Ovary (tissue), 7 donors: ENCODE measurements at regions not wholly inside any gene's neighbourhood (a gene's known extent, or its start where the extent isn't known, plus 50 kb on each side); places are given as distances from the start of the nearest gene placed in this dataset.
"Not testable (repeated sequence)": the region's sequence is repeated elsewhere in the genome, so short reads cannot be mapped to it uniquely, and the experiment has no call there.

Source experiments
- DNase-seq, 5 donors: peaks; one replicate each; pipeline ENCODE4 v3.0.0-alpha.2; 2019 to 2020
- H3K27ac ChIP-seq, 2 donors: fragments of 200-600 bp; one replicate each; pipeline versions ENCODE4 v1.5.1 to v1.8.0; 2019 to 2022
- H3K27me3 ChIP-seq: fragments of 200-600 bp; one replicate; pipeline ENCODE4 v1.8.0; 2022
- H3K36me3 ChIP-seq: fragments of 200-600 bp; sonication (generic); one replicate; pipeline ENCODE4 v1.5.1; 2019
- H3K4me1 ChIP-seq: one replicate; pipeline ENCODE4 v1.8.1; 2013; ENCODE audit warnings: mild to moderate bottlenecking, moderate library complexity; ENCODE audit not compliant: insufficient read depth
- H3K4me3 ChIP-seq: fragments of 200-600 bp; sonication (generic); one replicate; pipeline ENCODE4 v1.5.1; 2017
- H3K9me3 ChIP-seq, 2 donors: fragments of 200-600 bp in 1 of 2; sonication (generic) in 1 of 2; one replicate each; pipeline versions ENCODE4 v1.5.1 to v1.8.1; 2013 to 2019; ENCODE audit warnings: mild to moderate bottlenecking in 1 of 2, moderate library complexity in 1 of 2
- EP300 ChIP-seq: sonication (generic); formaldehyde crosslinking; IDR thresholded peaks from one replicate; pipeline ENCODE4 v1.6.1; 2017; ENCODE audit warnings: antibody characterized with exemption
- POLR2A ChIP-seq: fragments of 450-650 bp; IDR thresholded peaks from one replicate; pipeline ENCODE4 v1.6.1; 2017; ENCODE audit warnings: antibody characterized with exemption, mild to moderate bottlenecking, moderate library complexity
- WGBS, 3 donors: extraction: QIAGEN DNeasy Blood & Tissue Kit in 1 of 3; methylation state at CpG; one replicate each; pipeline versions ENCODE4 v1.1.5 to v1.1.7; 2013 to 2017; 5-methylcytosine and 5-hydroxymethylcytosine counted together
- intact Hi-C, 4 donors: fragments of 100-400 bp; cut with DNase I; formaldehyde crosslinking; loops; one replicate each; pipeline versions ENCODE4 v1.11.0 to v1.15.1; 2022 to 2023
- TF ChIP-seq, protein P1 (sequence below), 3 donors: fragments of 450-650 bp in 2 of 3; fragments of 200-600 bp in 1 of 3; IDR thresholded peaks; one replicate each; pipeline versions ENCODE4 v1.5.1 to v1.8.0; 2016 to 2022; ENCODE audit warnings: antibody characterized with exemption in 3 of 3, mild to moderate bottlenecking in 1 of 3
- donor health status: DM: no; HTN: no; CAD: no; lungs with moderate emphysema.
- donor health status: DM: no; HTN: no; CAD: no.
- donor health status: Bipolar disorder and iron deficiency.
- donor health status: DM: no; HTN: no; CAD: no.
- donor health status: DM: yes; HTN: yes; CAD: no.

DNA sequence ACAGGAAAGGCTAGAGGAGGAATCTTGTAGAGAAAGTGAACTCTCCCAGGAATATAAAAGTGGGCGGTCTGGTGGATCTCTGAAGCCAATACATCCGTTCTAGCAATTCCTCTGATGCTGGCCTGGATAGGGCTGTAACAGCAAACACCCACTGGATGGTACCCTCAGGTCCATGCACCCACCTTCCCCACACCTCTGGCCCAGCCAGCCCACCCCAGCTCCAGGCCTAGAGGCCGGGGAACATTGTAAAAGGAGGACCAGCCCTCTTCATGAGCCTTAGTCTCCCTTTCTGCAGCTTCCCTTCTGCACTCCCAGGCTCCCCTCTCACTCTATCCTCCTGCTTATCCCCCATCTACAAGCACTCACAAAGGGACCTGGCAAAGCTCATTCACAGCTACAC is 443.9 kb downstream of the BUD13 start:
- Histone ChIP-seq H3K36me3 (no peaks in the 10 kb centered on the region), H3K4me3 (no peak overlapping the region), H3K27me3 (no peaks in the 10 kb centered on the region), H3K27ac (no peak overlapping the region), H3K4me1 (no peaks in the 10 kb centered on the region), H3K9me3 (no peaks in the 10 kb centered on the region)
- TF ChIP-seq, protein P1, sequence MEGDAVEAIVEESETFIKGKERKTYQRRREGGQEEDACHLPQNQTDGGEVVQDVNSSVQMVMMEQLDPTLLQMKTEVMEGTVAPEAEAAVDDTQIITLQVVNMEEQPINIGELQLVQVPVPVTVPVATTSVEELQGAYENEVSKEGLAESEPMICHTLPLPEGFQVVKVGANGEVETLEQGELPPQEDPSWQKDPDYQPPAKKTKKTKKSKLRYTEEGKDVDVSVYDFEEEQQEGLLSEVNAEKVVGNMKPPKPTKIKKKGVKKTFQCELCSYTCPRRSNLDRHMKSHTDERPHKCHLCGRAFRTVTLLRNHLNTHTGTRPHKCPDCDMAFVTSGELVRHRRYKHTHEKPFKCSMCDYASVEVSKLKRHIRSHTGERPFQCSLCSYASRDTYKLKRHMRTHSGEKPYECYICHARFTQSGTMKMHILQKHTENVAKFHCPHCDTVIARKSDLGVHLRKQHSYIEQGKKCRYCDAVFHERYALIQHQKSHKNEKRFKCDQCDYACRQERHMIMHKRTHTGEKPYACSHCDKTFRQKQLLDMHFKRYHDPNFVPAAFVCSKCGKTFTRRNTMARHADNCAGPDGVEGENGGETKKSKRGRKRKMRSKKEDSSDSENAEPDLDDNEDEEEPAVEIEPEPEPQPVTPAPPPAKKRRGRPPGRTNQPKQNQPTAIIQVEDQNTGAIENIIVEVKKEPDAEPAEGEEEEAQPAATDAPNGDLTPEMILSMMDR (IDR thresholded peaks at IDR 0.05) = no peak
- TF ChIP-seq POLR2A (no peak), EP300 (no peak)
- 75 to 82% (median 75%) methylated on average over 3 of the region's 3 CpGs for WGBS, 3 donors
- no peak for DNase-seq
- intact Hi-C loops = no loop called here

DNA sequence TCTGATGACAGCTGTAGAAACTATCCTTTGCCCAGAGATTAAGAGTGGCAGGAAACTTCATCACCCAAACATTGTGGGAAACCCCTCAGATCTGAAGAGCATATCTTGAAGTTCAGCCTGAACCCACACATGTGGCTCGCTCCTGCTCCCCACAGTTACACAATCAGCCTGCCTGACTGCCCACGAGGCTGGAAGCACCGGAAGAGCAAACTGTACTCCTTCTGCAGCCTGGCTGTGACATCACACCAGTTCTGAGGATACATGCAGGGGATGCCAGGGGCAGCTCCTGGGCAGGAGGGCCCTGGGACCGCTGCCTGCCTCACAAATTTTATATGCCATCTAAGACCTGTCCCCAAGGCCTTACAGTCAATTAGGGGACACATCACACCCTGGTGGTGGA is 444.4 kb downstream of the BUD13 start:
- no peak overlapping the region for H3K27ac ChIP-seq
- 64 to 71% (median 65%) methylated on average over 4 of the region's 4 CpGs for WGBS, 3 donors
- no peaks in the 10 kb centered on the region for H3K4me1 ChIP-seq
- H3K27me3 ChIP-seq = no peaks in the 10 kb centered on the region
- intact Hi-C loops = no loop called here
- no peak overlapping the region for H3K4me3 ChIP-seq
- DNase-seq = no peak
- no peaks in the 10 kb centered on the region for H3K36me3 ChIP-seq
- TF ChIP-seq POLR2A (no peak), EP300 (no peak)
- TF ChIP-seq, protein P1 (IDR thresholded peaks at IDR 0.05) = no peak
- H3K9me3 ChIP-seq = no peaks in the 10 kb centered on the region

DNA sequence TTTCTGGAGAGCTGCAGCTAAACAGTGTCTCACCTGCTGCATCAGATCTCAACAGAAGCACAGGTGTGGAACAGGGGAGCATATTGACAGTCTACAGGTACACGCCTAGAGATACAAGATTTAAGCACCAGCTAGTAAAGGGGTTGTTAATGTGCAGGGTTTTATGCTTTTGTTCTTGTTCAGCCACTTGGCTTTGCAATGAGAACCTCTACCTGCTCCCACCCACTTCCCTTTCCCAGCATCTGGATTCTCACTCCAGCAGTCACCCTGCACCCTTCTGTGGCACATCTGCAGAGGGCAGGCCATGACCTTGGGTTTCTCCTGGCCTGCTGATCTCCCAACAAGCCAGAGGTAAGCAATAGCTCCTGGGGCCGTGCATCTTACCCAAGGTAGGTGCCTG is 446.6 kb downstream of the BUD13 start:
- Histone ChIP-seq H3K9me3 (no peaks in the 10 kb centered on the region), H3K4me3 (no peak overlapping the region), H3K4me1 (no peaks in the 10 kb centered on the region), H3K27ac (no peak overlapping the region), H3K27me3 (no peaks in the 10 kb centered on the region), H3K36me3 (no peaks in the 10 kb centered on the region)
- intact Hi-C loops = no loop called here
- TF ChIP-seq, protein P1 (IDR thresholded peaks at IDR 0.05) = no peak
- TF ChIP-seq EP300 = no peak
- no peak for DNase-seq
- 71 to 85% (median 83%) methylated on average over 2 of the region's 2 CpGs for WGBS, 3 donors

DNA sequence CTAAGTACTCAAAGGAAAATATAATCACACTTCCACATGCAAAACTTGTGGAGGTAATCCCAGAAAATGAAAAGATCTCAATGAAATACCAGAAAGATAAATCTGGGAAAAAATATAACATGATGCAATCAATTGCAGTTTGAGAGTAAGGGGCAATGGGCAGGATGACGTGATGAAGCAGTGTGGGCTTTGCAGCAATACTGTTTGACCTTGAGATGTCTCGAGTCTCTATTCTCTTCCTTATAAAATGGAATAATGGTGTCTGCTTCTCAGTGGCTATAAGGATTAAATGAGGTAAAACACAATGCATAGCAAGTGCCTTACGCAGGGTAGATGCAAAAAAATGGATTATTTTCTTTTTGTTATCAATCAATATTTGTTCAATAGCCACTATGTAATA is 447.5 kb downstream of the BUD13 start:
- Histone ChIP-seq H3K27me3 (no peaks in the 10 kb centered on the region), H3K4me1 (no peaks in the 10 kb centered on the region), H3K36me3 (no peaks in the 10 kb centered on the region), H3K9me3 (no peaks in the 10 kb centered on the region), H3K4me3 (no peak overlapping the region), H3K27ac (no peak overlapping the region)
- no peak for DNase-seq
- 40 to 60% (median 44%) methylated on average over 3 of the region's 3 CpGs for WGBS, 3 donors
- TF ChIP-seq, protein P1 (IDR thresholded peaks at IDR 0.05) = no peak
- TF ChIP-seq EP300 (no peak), POLR2A (no peak)
- intact Hi-C loops = no loop called here

DNA sequence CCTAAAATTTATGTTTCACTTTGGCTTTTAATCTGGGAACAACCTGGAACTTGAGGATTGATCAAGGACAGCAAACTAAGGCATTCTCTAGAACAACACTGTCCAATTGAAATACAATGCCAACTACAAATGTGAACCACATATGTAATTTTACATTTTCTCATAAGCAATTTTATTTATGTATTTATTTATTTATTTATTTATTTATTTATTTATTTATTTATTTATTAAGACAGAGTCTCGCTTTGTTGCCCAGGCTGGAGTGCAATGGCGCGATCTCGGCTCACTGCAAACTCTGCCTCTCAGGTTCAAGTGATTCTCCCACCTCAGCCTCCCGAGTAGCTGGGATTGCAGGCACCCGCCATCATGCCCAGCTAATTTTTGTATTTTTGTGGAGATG is 448.7 kb downstream of the BUD13 start:
- DNase-seq, intact Hi-C loops, H3K4me3 ChIP-seq, H3K4me1 ChIP-seq, H3K9me3 ChIP-seq, H3K27me3 ChIP-seq, H3K27ac ChIP-seq, H3K36me3 ChIP-seq: not testable (repeated sequence)
- 95 to 96% (median 95%) methylated on average over 6 of the region's 6 CpGs for WGBS, 3 donors
